Fibroblast of skin of left quadriceps (primary cell): ENCODE measurements at regions not wholly inside any gene's neighbourhood (a gene's known extent, or its start where the extent isn't known, plus 50 kb on each side); places are given as distances from the start of the nearest gene placed in this dataset.

Experiments
- DNase-seq, 2 experiments: peaks; one replicate each; pipeline ENCODE4 v3.0.0-alpha.2; 2013; ENCODE audit warnings: low read depth in 2 of 2

DNA sequence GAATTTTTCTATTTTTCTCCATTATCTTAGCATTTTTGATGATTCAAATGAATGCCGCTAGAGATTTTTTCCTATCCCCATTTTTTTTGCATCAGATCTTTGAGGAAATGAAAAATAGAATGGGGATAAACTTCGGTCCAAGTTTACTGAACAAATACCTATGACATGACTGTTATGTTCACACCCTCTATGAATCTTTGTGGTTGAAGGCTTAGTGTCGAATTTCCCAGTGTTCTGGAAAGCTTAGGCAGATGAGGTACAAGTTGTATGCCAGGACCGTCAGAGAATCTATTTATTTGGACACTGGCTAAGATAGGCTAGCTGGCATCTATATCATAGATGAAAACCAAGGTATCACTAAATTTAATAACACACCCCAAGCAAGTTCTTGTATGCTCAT lies 123.4 kb downstream of the SPCS3 start:
- DNase-seq = peak; percentile 88 to 91

- peak in 1 of 2 experiments; percentile 54 for DNase-seq
Observed at GRCh38 chr4:176443646-176444409, 124.1 kb downstream of the SPCS3 start.

DNA sequence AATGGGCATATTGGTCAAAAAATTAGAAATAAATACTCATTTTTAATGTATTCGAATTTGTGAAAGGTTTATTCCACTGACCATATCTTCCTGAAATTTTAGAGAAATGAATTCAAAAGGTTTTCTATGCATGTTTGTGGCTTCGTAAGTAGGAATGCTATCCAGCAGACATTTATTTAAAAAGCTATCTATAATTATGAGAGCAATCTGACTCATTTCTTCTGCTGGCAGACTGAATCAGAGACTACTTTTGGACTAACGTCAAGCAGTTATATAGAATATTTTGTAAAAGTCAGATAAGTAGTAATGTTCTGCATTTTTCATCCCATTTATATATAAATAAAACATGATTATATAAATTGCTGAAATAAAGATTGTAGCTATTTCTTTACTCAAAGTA lies 125.0 kb downstream of the SPCS3 start:
- DNase-seq = peak in 1 of 2 experiments; percentile 65

DNA sequence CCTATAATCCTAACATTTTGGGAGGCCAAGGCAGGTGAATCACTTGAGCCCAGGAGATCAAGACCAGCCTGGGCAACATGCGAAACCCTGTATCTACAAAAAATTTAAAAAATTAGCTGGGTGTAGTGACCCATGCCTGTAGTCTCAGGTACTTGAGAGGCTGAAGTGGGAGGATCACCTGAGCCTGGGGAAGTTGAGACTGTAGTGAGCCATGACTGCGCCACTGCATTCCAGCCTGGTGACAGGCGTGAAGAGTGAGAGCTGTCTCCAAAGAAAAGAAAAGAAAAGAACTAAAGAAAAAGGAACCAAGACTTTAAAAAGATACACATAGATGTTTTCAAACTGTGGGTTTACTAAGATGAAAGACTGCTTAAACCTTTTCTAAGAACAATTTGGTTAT lies 129.0 kb downstream of the SPCS3 start:
- no peak for DNase-seq

DNA sequence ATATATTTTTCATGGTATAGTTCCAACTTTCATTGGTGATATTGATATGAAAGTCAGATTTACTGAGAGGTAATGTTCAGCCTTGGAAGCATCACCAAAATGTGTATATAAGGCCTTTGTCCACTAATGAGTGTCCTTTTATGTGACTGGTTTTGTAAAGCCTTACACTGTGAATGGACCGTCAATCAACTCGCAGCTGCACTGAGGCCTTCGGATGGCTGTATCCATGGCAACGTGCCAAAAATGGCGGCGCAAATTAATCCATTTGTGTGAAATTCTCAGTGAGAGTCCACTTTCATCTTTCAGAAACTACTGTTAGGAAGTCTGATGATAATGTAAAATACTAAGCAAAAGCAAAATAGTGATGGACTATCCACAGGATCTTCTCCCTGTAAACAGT lies 131.7 kb downstream of the SPCS3 start:
- DNase-seq = no peak

GRCh38 chr4:176453079-176453478 lies 133.3 kb downstream of the SPCS3 start:
- DNase-seq = no peak

DNA sequence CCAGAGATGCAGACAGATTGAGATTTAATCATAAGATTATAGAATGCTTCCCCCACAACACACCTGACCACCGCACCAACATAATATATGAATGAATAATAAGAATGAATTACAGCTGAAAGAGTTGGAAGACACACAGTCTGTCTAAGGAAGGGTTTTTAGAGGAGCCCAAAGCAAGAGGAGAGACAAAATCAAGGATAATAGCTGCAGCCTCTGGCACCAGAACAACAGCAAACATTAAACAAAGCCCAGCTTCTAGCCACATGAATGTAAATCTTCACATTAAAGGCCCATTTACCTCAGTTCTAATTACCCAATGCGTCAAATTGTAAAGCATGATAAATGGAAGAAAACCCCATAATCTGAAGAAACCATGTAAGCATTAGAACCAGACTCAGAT lies 133.9 kb downstream of the SPCS3 start:
- no peak for DNase-seq

- no peak for DNase-seq
Observed at GRCh38 chr4:176464748-176465147, 145.0 kb downstream of the SPCS3 start.

DNA sequence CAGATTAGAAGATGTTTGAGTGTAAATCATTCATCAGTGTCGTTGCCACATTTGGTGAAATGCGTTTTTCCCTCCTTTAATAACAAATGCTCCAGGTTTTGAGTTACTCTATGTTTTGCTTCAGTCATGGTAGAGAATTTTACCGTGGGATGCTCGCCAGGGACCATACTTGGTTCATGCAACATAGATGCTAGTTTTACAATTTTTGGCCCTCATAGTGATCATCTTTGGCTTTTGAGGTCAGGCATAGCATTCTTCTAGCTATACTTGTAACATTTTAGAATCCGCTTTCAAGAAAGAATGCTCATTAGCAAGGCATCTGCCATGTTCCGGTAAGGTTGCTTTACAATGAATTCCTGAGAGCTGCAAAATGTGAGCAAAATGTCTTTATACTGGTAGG lies 147.2 kb downstream of the SPCS3 start:
- DNase-seq = peak; percentile 80 to 83

GRCh38 chr4:176469546-176469945 lies 149.8 kb downstream of the SPCS3 start:
- no peak for DNase-seq

DNA sequence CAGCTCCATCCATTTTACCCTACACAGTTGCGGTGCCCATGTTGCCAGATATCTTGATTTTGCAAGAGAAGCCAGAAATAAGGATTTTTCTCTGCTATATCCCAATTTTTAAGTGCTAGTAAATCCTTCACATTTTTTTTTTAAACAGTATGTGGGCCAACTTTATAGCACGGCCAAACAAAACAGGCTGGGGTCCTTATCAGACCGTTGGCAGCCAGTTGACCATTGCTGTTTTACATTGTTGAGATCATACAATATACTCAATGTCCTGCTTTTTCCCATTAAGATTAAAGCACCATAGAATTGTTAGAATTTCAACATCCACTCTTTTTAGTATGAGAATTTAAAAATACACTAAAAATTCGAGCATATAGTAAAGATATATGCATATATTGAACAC lies 150.9 kb downstream of the SPCS3 start:
- DNase-seq = no peak

GRCh38 chr4:176475067-176475466 lies 155.3 kb downstream of the SPCS3 start:
- no peak for DNase-seq

- no peak for DNase-seq
Observed at GRCh38 chr4:176478076-176478475, 158.3 kb downstream of the SPCS3 start.

DNA sequence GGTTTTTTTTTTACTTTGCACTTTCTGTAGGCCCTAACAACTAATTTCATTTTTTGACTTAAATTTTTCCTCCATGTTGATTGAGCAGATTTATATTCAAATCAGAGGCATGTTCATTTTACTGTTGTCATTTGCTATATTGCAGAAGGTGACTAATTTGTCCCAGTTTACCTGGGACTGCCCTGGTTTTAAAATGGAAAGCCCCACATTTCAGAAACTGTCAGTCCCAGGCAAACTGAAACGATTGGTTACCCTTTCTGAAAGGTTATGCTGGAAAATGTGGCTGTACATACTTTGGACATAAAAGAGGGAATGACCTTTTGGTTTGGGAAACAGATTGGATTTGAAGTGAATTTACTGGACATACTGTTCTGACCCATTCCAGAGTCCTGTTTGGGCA lies 160.0 kb downstream of the SPCS3 start:
- no peak for DNase-seq

DNA sequence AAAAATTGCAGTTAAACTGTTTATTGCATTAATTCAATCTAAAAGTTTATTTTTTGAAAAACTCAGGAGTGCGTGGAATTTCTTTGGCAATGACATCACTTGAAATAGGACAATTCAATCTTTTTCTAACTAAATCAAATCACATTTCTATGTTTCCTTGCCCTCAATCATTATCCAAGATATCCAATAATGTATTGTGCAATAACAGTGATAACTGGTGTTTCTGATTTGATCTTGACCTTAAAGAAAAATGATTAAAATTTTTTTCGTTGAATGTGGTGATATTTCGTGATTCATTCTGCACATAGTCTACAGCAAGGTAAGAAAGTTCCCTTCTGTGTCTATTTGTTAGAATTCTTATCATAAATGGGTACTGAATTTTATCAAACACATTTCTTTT lies 163.2 kb downstream of the SPCS3 start:
- DNase-seq = no peak

GRCh38 chr4:176484301-176484984 lies 164.7 kb downstream of the SPCS3 start:
- DNase-seq = no peak

DNA sequence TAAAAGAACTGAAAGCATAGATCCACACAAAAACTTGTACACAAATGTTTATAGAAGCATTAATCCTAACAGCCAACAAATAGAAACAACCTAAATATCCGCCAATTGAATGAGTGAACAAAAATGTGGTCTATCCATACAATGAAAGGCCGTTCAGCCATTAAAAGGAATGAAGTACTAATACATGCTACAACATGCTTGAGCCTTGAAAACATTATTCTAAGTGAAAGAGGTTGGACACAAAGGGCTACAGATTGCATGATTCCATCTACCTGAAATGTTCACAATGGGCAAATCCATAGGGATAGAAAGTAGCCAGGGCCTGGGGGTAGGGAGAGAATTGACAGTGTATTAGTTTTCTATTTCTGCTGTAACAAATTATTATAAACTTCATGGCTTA lies 169.2 kb downstream of the SPCS3 start:
- no peak for DNase-seq

- DNase-seq = no peak
Observed at GRCh38 chr4:176492646-176493302, 173.0 kb downstream of the SPCS3 start.

DNA sequence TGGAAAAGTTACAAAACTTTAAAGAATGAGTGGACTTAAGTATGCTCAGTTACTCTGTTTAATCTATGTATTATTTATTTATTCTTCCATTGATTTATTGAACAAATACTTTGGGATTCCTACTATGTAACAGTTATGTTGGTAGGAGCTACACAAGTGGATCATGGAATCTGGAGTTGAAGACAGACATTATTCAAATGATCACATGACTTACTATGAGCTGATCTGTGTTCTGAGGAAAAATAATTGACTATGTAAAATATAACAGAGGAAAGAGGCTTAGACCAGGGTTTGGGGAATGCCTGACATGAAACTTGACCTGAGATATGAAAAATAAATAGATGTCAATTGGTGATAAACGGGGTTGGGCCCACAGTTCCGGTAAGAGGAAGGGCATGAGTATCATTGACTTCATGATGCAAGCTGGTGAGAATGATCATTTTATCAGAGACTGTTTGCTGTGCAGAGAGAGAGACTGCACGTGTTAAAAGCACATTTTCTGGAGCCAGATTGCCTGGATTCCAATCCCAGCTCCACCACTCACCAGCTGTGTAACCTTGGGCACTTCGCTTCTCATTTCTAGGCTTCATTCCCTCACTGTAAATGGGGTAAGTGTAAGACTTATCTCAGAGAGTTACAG lies 179.0 kb downstream of the SPCS3 start:
- no peak for DNase-seq

- DNase-seq = peak; percentile 59 to 63
Observed at GRCh38 chr4:176499518-176499917, 179.8 kb downstream of the SPCS3 start.

GRCh38 chr4:176500894-176501293 lies 181.1 kb downstream of the SPCS3 start:
- no peak for DNase-seq

DNA sequence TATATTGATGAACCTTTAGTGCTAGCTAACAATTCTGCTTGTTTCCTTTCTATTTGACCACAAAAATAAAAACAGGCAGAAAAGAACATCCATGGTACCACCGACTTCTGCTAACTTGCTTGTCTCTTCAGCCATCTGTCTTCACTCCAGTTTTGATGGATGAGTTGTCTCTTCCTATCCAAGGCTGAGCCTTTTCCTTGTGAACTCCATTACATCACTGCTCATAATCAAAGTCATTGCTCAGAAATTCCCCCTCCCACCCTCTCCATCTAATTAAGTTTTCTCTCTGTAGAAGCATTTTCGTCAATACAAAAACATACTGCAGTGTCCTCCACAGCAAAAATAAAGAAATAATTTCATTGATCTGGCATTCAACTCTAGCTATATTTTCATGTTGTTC lies 184.4 kb downstream of the SPCS3 start:
- no peak for DNase-seq
